Mesothelial cell of epicardium (in vitro differentiated cells): ENCODE measurements at regions not wholly inside any gene's neighbourhood (a gene's known extent, or its start where the extent isn't known, plus 50 kb on each side); places are given as distances from the start of the nearest gene placed in this dataset.

Source experiments
- DNase-seq, 2 experiments: peaks; one replicate each; pipeline ENCODE4 v3.0.0; 2021; ENCODE audit warnings: low spot score in 2 of 2; ENCODE audit not compliant: unreplicated experiment in 2 of 2
- H3K27ac Mint-ChIP-seq: 2 replicates; pipeline ENCODE4 v1.8.0; 2021; ENCODE audit warnings: mixed read lengths
- H3K27me3 Mint-ChIP-seq: 2 replicates; pipeline ENCODE4 v1.8.0; 2021; ENCODE audit warnings: low read depth, mixed read lengths
- H3K36me3 Mint-ChIP-seq: 2 replicates; pipeline ENCODE4 v1.8.0; 2021; ENCODE audit warnings: mixed read lengths
- H3K4me1 Mint-ChIP-seq: 2 replicates; pipeline ENCODE4 v1.8.0; 2021; ENCODE audit warnings: mixed read lengths
- H3K4me3 Mint-ChIP-seq: 2 replicates; pipeline ENCODE4 v1.8.0; 2021; ENCODE audit warnings: mild to moderate bottlenecking, moderate library complexity, mixed read lengths
- H3K9me3 Mint-ChIP-seq: 2 replicates; pipeline ENCODE4 v1.8.0; 2021; ENCODE audit warnings: mixed read lengths
- CTCF ChIP-seq: fragments of 200-600 bp; sonication (generic); IDR thresholded peaks from one replicate; pipeline ENCODE4 v1.5.0; 2021; ENCODE audit warnings: antibody characterized with exemption; ENCODE audit not compliant: unreplicated experiment

DNA sequence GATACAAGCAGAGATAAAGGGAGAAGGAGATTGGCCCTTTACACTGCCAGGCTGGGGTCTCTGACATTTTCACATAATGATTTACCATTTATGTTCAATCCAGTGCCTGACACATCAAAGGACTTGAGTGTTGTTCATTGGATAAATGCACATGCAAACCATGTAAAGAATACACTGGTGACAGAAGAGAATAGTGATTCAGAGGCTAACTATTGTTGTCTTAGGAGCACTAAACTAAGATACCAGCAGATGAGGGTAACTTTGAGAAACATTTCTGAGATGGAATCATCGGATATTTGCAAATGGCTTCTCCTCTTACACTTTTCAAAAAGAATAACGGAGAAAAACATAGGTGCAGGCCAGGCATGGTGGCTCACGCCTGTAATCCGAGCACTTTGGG is 67.3 kb upstream of the HHIP start:
- H3K27ac Mint-ChIP-seq, result no peak overlapping the region

DNA sequence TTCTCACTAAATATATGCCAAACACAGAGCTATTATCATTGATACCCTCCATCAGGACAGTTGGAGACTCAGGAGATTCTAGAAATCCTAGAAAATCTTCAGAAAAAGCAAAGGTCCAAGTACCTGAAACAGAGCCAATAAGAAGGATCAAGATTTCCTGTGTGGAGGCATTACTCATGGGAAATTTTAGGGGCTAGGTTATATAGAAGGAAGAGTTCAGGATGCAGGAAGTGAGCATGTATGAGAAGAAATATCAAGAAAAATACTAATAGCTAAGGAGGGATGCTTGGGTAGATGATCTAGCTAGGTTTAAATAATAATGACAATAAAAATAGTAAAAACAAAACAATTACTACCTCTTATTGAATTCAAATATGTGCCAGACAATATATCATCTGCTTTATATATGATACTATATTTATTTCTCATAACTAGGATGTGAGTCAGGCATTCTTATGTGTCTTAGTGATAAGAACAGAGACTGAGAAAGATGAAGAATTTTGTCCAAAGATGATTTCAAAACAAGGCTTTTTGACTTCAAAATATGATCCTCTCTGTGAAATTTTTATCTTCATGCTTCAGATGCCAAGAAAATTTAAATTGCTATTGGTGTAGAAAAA is 66.4 kb upstream of the HHIP start:
- H3K36me3 Mint-ChIP-seq, result no peaks in the 10 kb centered on the region
- no peak overlapping the region for H3K4me3 Mint-ChIP-seq
- DNase-seq, result no peak
- H3K27ac Mint-ChIP-seq, result no peak overlapping the region
- TF ChIP-seq CTCF, result no peak
- no peaks in the 10 kb centered on the region for H3K27me3 Mint-ChIP-seq
- H3K9me3 Mint-ChIP-seq, result peaks cover 8% of the 10 kb centered on the region
- peaks cover 13% of the 10 kb centered on the region for H3K4me1 Mint-ChIP-seq

More for the DNA sequence above, 67.3 kb upstream of the HHIP start:
- DNase-seq, result no peak
- Mint-ChIP-seq H3K4me3 (no peak overlapping the region), H3K27me3 (no peaks in the 10 kb centered on the region), H3K9me3 (peaks cover 8% of the 10 kb centered on the region), H3K4me1 (peaks cover 13% of the 10 kb centered on the region), H3K36me3 (no peaks in the 10 kb centered on the region)
- no peak for TF ChIP-seq CTCF

- DNase-seq, result no peak
- Mint-ChIP-seq H3K36me3 (no peaks in the 10 kb centered on the region), H3K4me1 (peaks cover 13% of the 10 kb centered on the region), H3K9me3 (peaks cover 8% of the 10 kb centered on the region), H3K27me3 (no peaks in the 10 kb centered on the region), H3K27ac (no peak overlapping the region), H3K4me3 (no peak overlapping the region)
- no peak for TF ChIP-seq CTCF
Observed at GRCh38 chr4:144580430-144580829, 65.5 kb upstream of the HHIP start.

DNA sequence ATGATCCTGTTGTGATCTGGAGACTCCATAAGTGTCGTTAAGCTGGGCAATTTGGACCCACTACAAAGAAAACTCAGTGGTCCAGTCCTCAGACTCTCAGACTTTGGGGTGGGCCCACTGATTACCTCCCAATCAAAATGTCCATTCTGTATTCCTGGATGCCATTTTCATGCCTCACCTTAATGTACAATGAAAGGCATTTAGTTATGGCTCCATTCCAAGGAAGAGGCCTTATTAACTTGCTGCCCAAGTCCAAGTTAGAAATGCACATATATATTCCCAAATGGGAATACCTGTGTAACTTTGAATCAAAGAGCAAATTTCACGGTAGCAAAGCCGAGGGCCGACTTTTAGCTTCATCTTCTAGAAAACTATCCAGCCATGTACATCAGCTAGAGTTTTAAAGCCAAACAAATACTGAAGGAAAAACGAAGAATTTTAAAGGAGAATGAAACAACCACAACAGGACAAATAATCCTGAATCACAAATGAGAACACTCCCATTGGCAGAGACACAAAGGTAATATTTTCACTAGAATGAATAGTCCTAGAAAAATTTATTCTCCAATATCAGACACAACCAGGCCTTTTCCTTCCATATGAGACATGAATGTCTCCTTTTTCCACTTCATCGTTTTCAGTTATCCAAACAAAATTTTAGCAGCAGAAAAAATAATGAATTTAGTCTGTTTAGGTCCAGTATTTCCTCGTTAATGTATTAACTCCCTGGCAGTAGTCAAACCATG is 63.7 kb upstream of the HHIP start:
- peaks cover 13% of the 10 kb centered on the region for H3K4me1 Mint-ChIP-seq
- TF ChIP-seq CTCF, result no peak
- no peak overlapping the region for H3K4me3 Mint-ChIP-seq
- H3K36me3 Mint-ChIP-seq, result no peaks in the 10 kb centered on the region
- no peak for DNase-seq
- H3K27ac Mint-ChIP-seq, result no peak overlapping the region
- H3K27me3 Mint-ChIP-seq, result no peaks in the 10 kb centered on the region
- H3K9me3 Mint-ChIP-seq, result peaks cover 8% of the 10 kb centered on the region

DNA sequence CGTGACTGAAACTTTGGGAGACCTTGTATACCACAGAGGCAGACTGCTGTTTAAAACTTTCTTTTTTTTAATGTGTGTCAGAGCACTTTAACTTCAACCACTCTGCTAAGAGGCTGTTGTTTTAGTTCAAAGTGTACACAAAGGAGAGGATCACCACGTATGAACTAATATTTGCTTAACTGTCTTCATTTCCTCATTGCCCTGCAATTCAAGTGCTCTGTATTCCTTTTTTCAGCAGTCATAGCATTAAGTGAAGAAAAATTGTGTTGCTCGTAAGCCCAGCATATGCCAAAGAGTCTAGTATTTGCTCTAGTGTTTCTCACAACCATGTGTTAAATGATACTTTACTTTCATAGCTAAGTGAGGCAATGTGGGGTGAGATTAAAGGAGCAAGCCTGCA is 63.0 kb upstream of the HHIP start:
- H3K27ac Mint-ChIP-seq, result no peak overlapping the region
- no peak for TF ChIP-seq CTCF
- no peak overlapping the region for H3K4me3 Mint-ChIP-seq
- H3K9me3 Mint-ChIP-seq, result peaks cover 15% of the 10 kb centered on the region
- peaks cover 13% of the 10 kb centered on the region for H3K4me1 Mint-ChIP-seq
- no peak for DNase-seq
- H3K27me3 Mint-ChIP-seq, result no peaks in the 10 kb centered on the region
- H3K36me3 Mint-ChIP-seq, result peaks cover 3% of the 10 kb centered on the region
